ENCODE measurements at regions not wholly inside any gene's neighbourhood (a gene's known extent, or its start where the extent isn't known, plus 50 kb on each side); places are given as distances from the start of the nearest gene placed in this dataset.
A peak's percentile ranks its signal among the peaks of the same experiment; 100 is the strongest.

- Histone ChIP-seq H3K4me3 (no peak overlapping the region), H3K9me3 (no peaks in the 10 kb centered on the region), H3K4me1 (no peaks in the 10 kb centered on the region), H3K27ac (no peak overlapping the region), H3K4me2 (no peak overlapping the region)
- peak; percentile 7 for FAIRE-seq
- no peak for TF ChIP-seq SREBF2 (IDR thresholded peaks at IDR 0.05)
- no peak for TF ChIP-seq RAD21 (conservative IDR thresholded peaks at IDR 0.05 in 1 of 2, IDR thresholded peaks at IDR 0.05 in 1 of 2)
- TF ChIP-seq PHF8 (IDR thresholded peaks at IDR 0.05; ENCODE audit: borderline replicate concordance, low read depth) = no peak
- TF ChIP-seq POLR2AphosphoS2 (conservative IDR thresholded peaks at IDR 0.05; ENCODE audit: low read length) = no peak
- no peak for TF ChIP-seq RNF2 (IDR thresholded peaks at IDR 0.05; ENCODE audit: borderline replicate concordance, low read depth)
- TF ChIP-seq GATA3 (IDR thresholded peaks at IDR 0.05; ENCODE audit: borderline replicate concordance) = no peak
- TF ChIP-seq ZC3H11A (IDR thresholded peaks at IDR 0.05) = no peak
- TF ChIP-seq CHD2 (IDR thresholded peaks at IDR 0.05; ENCODE audit: low read length, partially characterized antibody) = no peak
- TF ChIP-seq POLR2A (IDR thresholded peaks at IDR 0.05; ENCODE audit: low read length) = no peak
- no peak for TF ChIP-seq SMC3 (IDR thresholded peaks at IDR 0.05)
- no peak for TF ChIP-seq E2F6 (IDR thresholded peaks at IDR 0.05; ENCODE audit: borderline replicate concordance, low read depth)
- no peak for TF ChIP-seq MYC (IDR thresholded peaks at IDR 0.05; ENCODE audit: borderline replicate concordance, low read length)
- no peak for TF ChIP-seq RFX5 (IDR thresholded peaks at IDR 0.05)
- TF ChIP-seq CTCF (IDR thresholded peaks at IDR 0.05) = no peak
- TF ChIP-seq HEYL (CRISPR knock-in tag; IDR thresholded peaks at IDR 0.05) = no peak
- no peak for TF ChIP-seq FOXS1 (CRISPR knock-in tag; IDR thresholded peaks at IDR 0.05)
- TF ChIP-seq, protein P1, sequence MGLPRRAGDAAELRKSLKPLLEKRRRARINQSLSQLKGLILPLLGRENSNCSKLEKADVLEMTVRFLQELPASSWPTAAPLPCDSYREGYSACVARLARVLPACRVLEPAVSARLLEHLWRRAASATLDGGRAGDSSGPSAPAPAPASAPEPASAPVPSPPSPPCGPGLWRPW (IDR thresholded peaks at IDR 0.05) = no peak
- TF ChIP-seq ZSCAN20 (CRISPR knock-in tag; IDR thresholded peaks at IDR 0.05) = no peak
- no peak for TF ChIP-seq ATOH8 (CRISPR knock-in tag; IDR thresholded peaks at IDR 0.05; ENCODE audit: low read depth)
- no peak for TF ChIP-seq HMGXB4 (CRISPR knock-in tag; IDR thresholded peaks at IDR 0.05; ENCODE audit: borderline replicate concordance)
- POLR2A ChIA-PET = no interaction called here
- no peak for DNase-seq (ENCODE audit: low read depth in 1 of 2, low spot score in 1 of 2)
- WGBS (ENCODE audit: missing lambda C conversion rate) = 96% methylated on average over 1 of the region's 1 CpG
- CTCF ChIA-PET = no interaction called here
- no peak for ATAC-seq
These were observed 142.2 kb upstream of the SEMA3A start for GRCh38 chr7:84336766-84337165.

DNA sequence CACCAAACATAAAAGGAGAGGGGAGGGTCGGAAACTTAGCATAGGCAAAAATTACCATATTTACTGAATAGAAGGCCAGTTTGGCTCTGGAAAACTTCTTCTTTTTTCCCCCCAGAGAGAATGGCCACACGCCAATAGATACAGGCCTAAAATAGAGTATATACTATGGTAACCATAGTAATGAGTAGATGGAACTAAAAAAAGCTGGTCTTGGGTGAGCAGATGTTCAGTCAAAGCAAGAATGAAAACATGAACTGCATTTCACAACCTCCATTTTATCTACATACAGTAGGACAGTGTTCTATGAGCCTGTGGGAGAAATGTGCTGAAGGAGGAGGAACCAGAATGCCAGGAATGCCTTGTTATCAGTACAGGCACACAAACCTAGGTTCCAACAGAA, 141.7 kb upstream of the SEMA3A start:
- Histone ChIP-seq H3K27ac (no peak overlapping the region), H3K4me1 (no peaks in the 10 kb centered on the region), H3K4me2 (no peak overlapping the region), H3K4me3 (no peak overlapping the region), H3K9me3 (no peaks in the 10 kb centered on the region)
- ChIA-PET POLR2A (no interaction called here), CTCF (no interaction called here)
- ATAC-seq = no peak
- 88% methylated on average over 2 of the region's 2 CpGs for WGBS (ENCODE audit: missing lambda C conversion rate)
- DNase-seq (ENCODE audit: low read depth in 1 of 2, low spot score in 1 of 2) = no peak
- no peak for TF ChIP-seq CBX2 (IDR thresholded peaks at IDR 0.05; ENCODE audit: borderline replicate concordance, low read depth)
- no peak for TF ChIP-seq JUN (IDR thresholded peaks at IDR 0.05)
- no peak for TF ChIP-seq HDAC2 (IDR thresholded peaks at IDR 0.05)
- no peak for TF ChIP-seq CTCF (IDR thresholded peaks at IDR 0.05)
- TF ChIP-seq ZNF302 (CRISPR knock-in tag; IDR thresholded peaks at IDR 0.05) = no peak
- TF ChIP-seq, protein P2, sequence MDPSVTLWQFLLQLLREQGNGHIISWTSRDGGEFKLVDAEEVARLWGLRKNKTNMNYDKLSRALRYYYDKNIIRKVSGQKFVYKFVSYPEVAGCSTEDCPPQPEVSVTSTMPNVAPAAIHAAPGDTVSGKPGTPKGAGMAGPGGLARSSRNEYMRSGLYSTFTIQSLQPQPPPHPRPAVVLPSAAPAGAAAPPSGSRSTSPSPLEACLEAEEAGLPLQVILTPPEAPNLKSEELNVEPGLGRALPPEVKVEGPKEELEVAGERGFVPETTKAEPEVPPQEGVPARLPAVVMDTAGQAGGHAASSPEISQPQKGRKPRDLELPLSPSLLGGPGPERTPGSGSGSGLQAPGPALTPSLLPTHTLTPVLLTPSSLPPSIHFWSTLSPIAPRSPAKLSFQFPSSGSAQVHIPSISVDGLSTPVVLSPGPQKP (IDR thresholded peaks at IDR 0.05; ENCODE audit: low read depth, low read length) = no peak
- TF ChIP-seq GATA3 (IDR thresholded peaks at IDR 0.05; ENCODE audit: borderline replicate concordance) = no peak
- no peak for TF ChIP-seq TP53 (CRISPR knock-in tag; IDR thresholded peaks at IDR 0.05)
- TF ChIP-seq JUNB (IDR thresholded peaks at IDR 0.05) = no peak
- FAIRE-seq = no peak
